DOHH2 (cell line): ENCODE measurements at regions not wholly inside any gene's neighbourhood (a gene's known extent, or its start where the extent isn't known, plus 50 kb on each side); places are given as distances from the start of the nearest gene placed in this dataset.

Experiments used
- H3F3A ChIP-seq: fragments of 200-600 bp; sonication (generic), shearing (Covaris generic); 2 replicates; pipeline ENCODE4 v1.6.0; 2016; ENCODE audit warnings: antibody characterized with exemption, mild to moderate bottlenecking; ENCODE audit not compliant: control insufficient read depth, insufficient read depth
- H3K27ac ChIP-seq: fragments of 200-600 bp; sonication (generic); 2 replicates; pipeline ENCODE4 v1.5.1; 2014; ENCODE audit warnings: low read depth, mild to moderate bottlenecking, low read length, moderate library complexity
- H3K27me3 ChIP-seq: fragments of 200-600 bp; sonication (generic); 2 replicates; pipeline ENCODE4 v1.6.1; 2014; ENCODE audit warnings: mild to moderate bottlenecking, low read length, mixed read lengths; ENCODE audit not compliant: control insufficient read depth
- H3K36me3 ChIP-seq: fragments of 200-600 bp; sonication (generic); 2 replicates; pipeline ENCODE4 v1.6.1; 2014; ENCODE audit warnings: mild to moderate bottlenecking, low read length, moderate library complexity, mixed read lengths; ENCODE audit not compliant: control insufficient read depth
- H3K4me1 ChIP-seq: fragments of 200-600 bp; sonication (generic); 2 replicates; pipeline ENCODE4 v1.6.1; 2014; ENCODE audit warnings: mild to moderate bottlenecking, low read length, mixed read lengths; ENCODE audit not compliant: control insufficient read depth
- H3K4me2 ChIP-seq: fragments of 200-600 bp; sonication (generic); 2 replicates; pipeline ENCODE4 v1.6.0; 2014; ENCODE audit warnings: mild to moderate bottlenecking, low read length, moderate library complexity
- H3K4me3 ChIP-seq: fragments of 200-600 bp; sonication (generic); 2 replicates; pipeline ENCODE4 v1.5.1; 2014; ENCODE audit warnings: mild to moderate bottlenecking, low read length, mixed read lengths
- H3K79me2 ChIP-seq: fragments of 200-600 bp; sonication (generic); 2 replicates; pipeline ENCODE4 v1.6.1; 2014; ENCODE audit warnings: mild to moderate bottlenecking, low read length, mixed read lengths; ENCODE audit not compliant: control insufficient read depth
- H3K9me2 ChIP-seq: fragments of 200-600 bp; sonication (generic); replicated peaks from 2 replicates; pipeline ENCODE4 v1.6.1; 2014; ENCODE audit warnings: mild to moderate bottlenecking, low read length, mixed read lengths; ENCODE audit not compliant: control insufficient read depth
- H3K9me3 ChIP-seq: fragments of 200-600 bp; sonication (generic); 2 replicates; pipeline ENCODE4 v1.6.1; 2014; ENCODE audit warnings: antibody characterized with exemption, low read length, mixed read lengths; ENCODE audit not compliant: control insufficient read depth, insufficient read depth
- H4K20me1 ChIP-seq: fragments of 200-600 bp; sonication (generic); 2 replicates; pipeline ENCODE4 v1.6.0; 2014; ENCODE audit warnings: low read depth, mild to moderate bottlenecking, antibody characterized with exemption, low read length, moderate library complexity; ENCODE audit not compliant: control insufficient read depth, insufficient read depth
- EZH2phosphoT487 ChIP-seq: fragments of 200-600 bp; sonication (generic); IDR thresholded peaks from 2 replicates; pipeline ENCODE4 v1.6.1; 2017; ENCODE audit warnings: borderline replicate concordance, mild to moderate bottlenecking, antibody characterized with exemption, low read length, moderate library complexity, mixed read lengths
- TF ChIP-seq, protein P1 (sequence below): fragments of 200-600 bp; sonication (generic); IDR thresholded peaks from one replicate; pipeline ENCODE4 v1.5.1; 2014; ENCODE audit warnings: antibody characterized with exemption, mild to moderate bottlenecking, low read depth, low read length; ENCODE audit not compliant: poor library complexity, severe bottlenecking

GRCh38 chr4:83703752-83704151 lies 167.8 kb downstream of the GPAT3 start:
- Histone ChIP-seq H4K20me1 (no peaks in the 10 kb centered on the region), H3K4me1 (no peaks in the 10 kb centered on the region), H3K27ac (no peak overlapping the region), H3K4me3 (no peak overlapping the region), H3K9me3 (no peaks in the 10 kb centered on the region), H3F3A (no peaks in the 10 kb centered on the region), H3K27me3 (no peaks in the 10 kb centered on the region), H3K79me2 (no peaks in the 10 kb centered on the region), H3K4me2 (no peak overlapping the region), H3K36me3 (no peaks in the 10 kb centered on the region), H3K9me2 (no peaks in the 10 kb centered on the region)
- no peak for TF ChIP-seq EZH2phosphoT487
- TF ChIP-seq, protein P1, sequence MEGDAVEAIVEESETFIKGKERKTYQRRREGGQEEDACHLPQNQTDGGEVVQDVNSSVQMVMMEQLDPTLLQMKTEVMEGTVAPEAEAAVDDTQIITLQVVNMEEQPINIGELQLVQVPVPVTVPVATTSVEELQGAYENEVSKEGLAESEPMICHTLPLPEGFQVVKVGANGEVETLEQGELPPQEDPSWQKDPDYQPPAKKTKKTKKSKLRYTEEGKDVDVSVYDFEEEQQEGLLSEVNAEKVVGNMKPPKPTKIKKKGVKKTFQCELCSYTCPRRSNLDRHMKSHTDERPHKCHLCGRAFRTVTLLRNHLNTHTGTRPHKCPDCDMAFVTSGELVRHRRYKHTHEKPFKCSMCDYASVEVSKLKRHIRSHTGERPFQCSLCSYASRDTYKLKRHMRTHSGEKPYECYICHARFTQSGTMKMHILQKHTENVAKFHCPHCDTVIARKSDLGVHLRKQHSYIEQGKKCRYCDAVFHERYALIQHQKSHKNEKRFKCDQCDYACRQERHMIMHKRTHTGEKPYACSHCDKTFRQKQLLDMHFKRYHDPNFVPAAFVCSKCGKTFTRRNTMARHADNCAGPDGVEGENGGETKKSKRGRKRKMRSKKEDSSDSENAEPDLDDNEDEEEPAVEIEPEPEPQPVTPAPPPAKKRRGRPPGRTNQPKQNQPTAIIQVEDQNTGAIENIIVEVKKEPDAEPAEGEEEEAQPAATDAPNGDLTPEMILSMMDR, result no peak

DNA sequence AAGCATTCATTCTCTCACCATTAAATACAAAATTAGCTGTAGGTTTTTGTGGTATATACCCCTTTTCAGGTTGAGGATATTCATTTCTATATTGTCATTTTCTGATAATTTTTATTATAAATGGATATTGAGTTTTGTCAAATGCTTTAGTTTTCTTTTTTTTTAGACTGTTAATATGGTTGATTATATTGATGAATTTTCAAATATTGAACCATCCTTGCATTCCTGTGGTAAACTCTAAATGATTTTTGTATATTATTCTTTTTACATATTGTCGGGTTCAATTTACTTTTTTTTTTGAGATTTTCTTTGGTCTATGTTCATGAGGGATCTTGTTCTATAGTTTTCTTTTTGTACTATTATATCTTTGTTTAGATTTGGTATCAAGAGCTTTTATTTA lies 165.1 kb downstream of the GPAT3 start:
- Histone ChIP-seq H3K4me3 (no peak overlapping the region), H3K4me2 (no peak overlapping the region), H3K27me3 (no peaks in the 10 kb centered on the region; the same call in 1 of the 2 replicates), H3K36me3 (no peaks in the 10 kb centered on the region), H3K27ac (no peak overlapping the region), H3F3A (no peaks in the 10 kb centered on the region), H3K79me2 (no peaks in the 10 kb centered on the region), H3K9me2 (no peaks in the 10 kb centered on the region), H4K20me1 (no peaks in the 10 kb centered on the region), H3K9me3 (no peaks in the 10 kb centered on the region), H3K4me1 (no peaks in the 10 kb centered on the region)
- no peak for TF ChIP-seq EZH2phosphoT487
- TF ChIP-seq, protein P1, result no peak

DNA sequence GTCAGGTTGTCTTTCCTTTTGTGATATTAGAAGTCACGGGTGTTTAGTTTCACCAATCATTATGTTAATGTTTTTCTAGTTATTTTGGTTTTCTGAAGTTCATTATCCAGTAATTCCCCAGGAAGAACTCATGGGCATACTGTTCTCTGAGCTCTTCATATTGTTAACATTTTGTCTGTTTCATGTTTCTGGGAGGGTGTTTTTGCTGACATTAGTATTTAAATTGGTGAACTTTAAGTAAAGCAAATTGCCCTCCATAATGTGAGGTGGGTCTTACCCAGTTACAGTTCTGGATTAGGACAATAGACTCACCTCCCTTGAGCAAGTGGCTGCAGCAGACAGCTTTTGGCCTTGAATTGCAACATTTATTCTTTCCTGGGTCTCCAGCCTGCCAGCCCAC lies 163.4 kb downstream of the GPAT3 start:
- Histone ChIP-seq H3K9me3 (no peaks in the 10 kb centered on the region), H3K79me2 (no peaks in the 10 kb centered on the region), H3K4me2 (no peak overlapping the region), H3F3A (no peaks in the 10 kb centered on the region), H3K4me3 (no peak overlapping the region), H3K36me3 (no peaks in the 10 kb centered on the region), H4K20me1 (no peaks in the 10 kb centered on the region), H3K4me1 (no peaks in the 10 kb centered on the region), H3K27me3 (no peaks in the 10 kb centered on the region; the same call in 1 of the 2 replicates), H3K9me2 (no peaks in the 10 kb centered on the region), H3K27ac (no peak overlapping the region)
- TF ChIP-seq, protein P1, result no peak
- TF ChIP-seq EZH2phosphoT487, result no peak

GRCh38 chr4:83692028-83692427 lies 156.1 kb downstream of the GPAT3 start:
- H3F3A ChIP-seq, result no peaks in the 10 kb centered on the region
- no peak overlapping the region for H3K27ac ChIP-seq
- H3K36me3 ChIP-seq, result no peaks in the 10 kb centered on the region
- no peaks in the 10 kb centered on the region for H3K9me3 ChIP-seq
- no peak overlapping the region for H3K4me2 ChIP-seq
- H3K4me1 ChIP-seq, result no peaks in the 10 kb centered on the region
- no peaks in the 10 kb centered on the region for H3K9me2 ChIP-seq
- H3K4me3 ChIP-seq, result no peak overlapping the region
- no peaks in the 10 kb centered on the region for H3K79me2 ChIP-seq
- H4K20me1 ChIP-seq, result no peaks in the 10 kb centered on the region
- H3K27me3 ChIP-seq, result no peaks in the 10 kb centered on the region
- TF ChIP-seq EZH2phosphoT487, result no peak
- TF ChIP-seq, protein P1, result no peak
